ENCODE measurements at regions not wholly inside any gene's neighbourhood (a gene's known extent, or its start where the extent isn't known, plus 50 kb on each side); places are given as distances from the start of the nearest gene placed in this dataset.

DNA sequence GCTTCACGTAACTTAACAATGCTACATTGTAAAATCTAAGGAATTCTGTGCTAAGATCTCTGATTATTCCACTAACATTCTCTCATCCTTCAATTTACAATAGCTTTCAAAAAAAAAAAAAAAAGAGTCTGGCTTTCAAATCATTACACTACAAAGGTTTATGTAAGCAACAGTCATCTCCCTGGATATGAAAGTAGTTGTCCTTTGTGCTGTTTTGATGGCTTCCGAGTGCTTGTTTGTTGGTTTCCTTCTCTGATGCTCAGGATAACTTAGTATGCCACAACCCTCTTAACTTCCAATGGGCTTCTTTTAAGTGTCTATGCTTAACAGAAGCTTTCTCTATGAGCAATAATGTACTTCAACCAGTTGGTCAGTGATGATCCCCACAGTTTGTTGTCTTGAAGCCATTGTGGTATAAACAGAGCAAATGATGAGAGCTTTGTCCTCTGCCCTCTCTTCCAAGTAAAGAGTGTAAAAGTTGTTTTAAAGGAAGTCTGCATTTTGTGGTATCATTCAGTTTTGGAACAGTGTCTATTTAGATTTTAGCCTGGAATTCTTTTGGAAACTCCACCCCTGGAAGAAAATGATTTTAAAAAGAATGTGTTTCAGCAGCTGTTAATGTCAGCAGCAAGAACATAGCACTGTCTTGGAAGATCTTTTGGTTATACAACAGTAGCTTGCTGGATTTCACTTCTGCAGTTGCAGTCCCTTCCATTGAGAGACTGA, 396.1 kb upstream of the RGS6 start:
- TF ChIP-seq, protein P1, sequence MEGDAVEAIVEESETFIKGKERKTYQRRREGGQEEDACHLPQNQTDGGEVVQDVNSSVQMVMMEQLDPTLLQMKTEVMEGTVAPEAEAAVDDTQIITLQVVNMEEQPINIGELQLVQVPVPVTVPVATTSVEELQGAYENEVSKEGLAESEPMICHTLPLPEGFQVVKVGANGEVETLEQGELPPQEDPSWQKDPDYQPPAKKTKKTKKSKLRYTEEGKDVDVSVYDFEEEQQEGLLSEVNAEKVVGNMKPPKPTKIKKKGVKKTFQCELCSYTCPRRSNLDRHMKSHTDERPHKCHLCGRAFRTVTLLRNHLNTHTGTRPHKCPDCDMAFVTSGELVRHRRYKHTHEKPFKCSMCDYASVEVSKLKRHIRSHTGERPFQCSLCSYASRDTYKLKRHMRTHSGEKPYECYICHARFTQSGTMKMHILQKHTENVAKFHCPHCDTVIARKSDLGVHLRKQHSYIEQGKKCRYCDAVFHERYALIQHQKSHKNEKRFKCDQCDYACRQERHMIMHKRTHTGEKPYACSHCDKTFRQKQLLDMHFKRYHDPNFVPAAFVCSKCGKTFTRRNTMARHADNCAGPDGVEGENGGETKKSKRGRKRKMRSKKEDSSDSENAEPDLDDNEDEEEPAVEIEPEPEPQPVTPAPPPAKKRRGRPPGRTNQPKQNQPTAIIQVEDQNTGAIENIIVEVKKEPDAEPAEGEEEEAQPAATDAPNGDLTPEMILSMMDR (IDR thresholded peaks at IDR 0.05) = no peak
- TF ChIP-seq POLR2A (IDR thresholded peaks at IDR 0.05) = no peak

All from lower leg skin (tissue), 3 donors.